Trophoblast cell (in vitro differentiated cells and primary cell): ENCODE measurements at regions not wholly inside any gene's neighbourhood (a gene's known extent, or its start where the extent isn't known, plus 50 kb on each side); places are given as distances from the start of the nearest gene placed in this dataset.
A peak's percentile ranks its signal among the peaks of the same experiment; 100 is the strongest.

Experiments used
- DNase-seq, 2 donors: peaks; one replicate each; pipeline ENCODE4 v3.0.0-alpha.2; 2016
- H2AFZ ChIP-seq: 2 replicates; pipeline ENCODE4 v1.6.1; 2013; ENCODE audit warnings: low read length, moderate library complexity, mild to moderate bottlenecking; ENCODE audit not compliant: insufficient read depth, poor library complexity
- H2AK5ac ChIP-seq: 2 replicates; pipeline ENCODE4 v1.6.1; 2013; ENCODE audit warnings: mild to moderate bottlenecking, low read length
- H2BK120ac ChIP-seq: 2 replicates; pipeline ENCODE4 v1.6.1; 2013; ENCODE audit warnings: low read length, mild to moderate bottlenecking, moderate library complexity; ENCODE audit not compliant: insufficient read depth, poor library complexity
- H2BK12ac ChIP-seq: 2 replicates; pipeline ENCODE4 v1.6.1; 2013; ENCODE audit warnings: mild to moderate bottlenecking, low read length, moderate library complexity
- H2BK5ac ChIP-seq: 2 replicates; pipeline ENCODE4 v1.6.1; 2013; ENCODE audit warnings: low read length, low read depth, moderate library complexity, mild to moderate bottlenecking; ENCODE audit not compliant: poor library complexity
- H3K14ac ChIP-seq: 2 replicates; pipeline ENCODE4 v1.6.1; 2013; ENCODE audit warnings: mild to moderate bottlenecking, low read length
- H3K18ac ChIP-seq: 2 replicates; pipeline ENCODE4 v1.6.1; 2013; ENCODE audit warnings: mild to moderate bottlenecking, low read length
- H3K23ac ChIP-seq: 2 replicates; pipeline ENCODE4 v1.6.1; 2013; ENCODE audit warnings: low read length
- H3K27ac ChIP-seq: 2 replicates; pipeline ENCODE4 v1.5.1; 2013; ENCODE audit warnings: low read depth, mild to moderate bottlenecking, inconsistent platforms, low read length, moderate library complexity
- H3K27me3 ChIP-seq: 2 replicates; pipeline ENCODE4 v1.6.1; 2013; ENCODE audit warnings: inconsistent platforms, mild to moderate bottlenecking, low read length, moderate library complexity; ENCODE audit not compliant: insufficient read depth
- H3K36me3 ChIP-seq, 2 experiments: 1 replicate in 1 of 2; 2 replicates in 1 of 2; pipeline ENCODE4 v1.6.1; 2013; ENCODE audit warnings: low read length in 2 of 2, mild to moderate bottlenecking in 2 of 2, moderate library complexity in 1 of 2; ENCODE audit not compliant: insufficient read depth in 2 of 2, control insufficient read depth in 1 of 2
- H3K4ac ChIP-seq: 2 replicates; pipeline ENCODE4 v1.6.1; 2013; ENCODE audit warnings: low read depth, mild to moderate bottlenecking, low read length, moderate library complexity
- H3K4me1 ChIP-seq, 2 experiments: 1 replicate in 1 of 2; 2 replicates in 1 of 2; pipeline ENCODE4 v1.6.1; 2013; ENCODE audit warnings: low read length in 2 of 2, mild to moderate bottlenecking in 2 of 2, moderate library complexity in 1 of 2; ENCODE audit not compliant: insufficient read depth in 2 of 2, control insufficient read depth in 1 of 2
- H3K4me2 ChIP-seq: 2 replicates; pipeline ENCODE4 v1.6.1; 2013; ENCODE audit warnings: inconsistent platforms, mild to moderate bottlenecking, low read length, moderate library complexity
- H3K4me3 ChIP-seq: 2 replicates; pipeline ENCODE4 v1.5.1; 2013; ENCODE audit warnings: mild to moderate bottlenecking, low read depth, low read length, inconsistent platforms
- H3K79me1 ChIP-seq: one replicate; pipeline ENCODE4 v1.6.1; 2013; ENCODE audit warnings: low read length
- H3K79me2 ChIP-seq: 2 replicates; pipeline ENCODE4 v1.6.1; 2013; ENCODE audit warnings: low read length, mild to moderate bottlenecking; ENCODE audit not compliant: control insufficient read depth, insufficient read depth, poor library complexity
- H3K9ac ChIP-seq: 2 replicates; pipeline ENCODE4 v1.6.1; 2013; ENCODE audit warnings: mild to moderate bottlenecking, low read length
- H3K9me3 ChIP-seq: 2 replicates; pipeline ENCODE4 v1.6.1; 2013; ENCODE audit warnings: low read depth, mild to moderate bottlenecking, control low read depth, inconsistent platforms, low read length; ENCODE audit not compliant: insufficient read depth
- H4K12ac ChIP-seq: 2 replicates; pipeline ENCODE4 v1.6.1; 2013; ENCODE audit warnings: low read depth, mild to moderate bottlenecking, low read length, moderate library complexity
- H4K8ac ChIP-seq: 2 replicates; pipeline ENCODE4 v1.6.1; 2013; ENCODE audit warnings: low read depth, mild to moderate bottlenecking, low read length, moderate library complexity
- H4K91ac ChIP-seq: one replicate; pipeline ENCODE4 v1.6.1; 2013; ENCODE audit warnings: low read depth, mild to moderate bottlenecking, low read length, moderate library complexity
- WGBS: extraction: QIAGEN DNeasy Blood & Tissue Kit; methylation state at CpG from one replicate; pipeline ENCODE4 v1.1.7; 2013; ENCODE audit warnings: missing lambda C conversion rate; ENCODE audit not compliant: insufficient read length, insufficient coverage; ENCODE audit errors: extremely low coverage; 5-methylcytosine and 5-hydroxymethylcytosine counted together

- Histone ChIP-seq H3K9ac (no peak overlapping the region), H3K4me1 (no peaks in the 10 kb centered on the region), H3K79me2 (no peaks in the 10 kb centered on the region), H3K27me3 (no peaks in the 10 kb centered on the region), H3K27ac (no peak overlapping the region), H2BK120ac (no peak overlapping the region), H4K8ac (no peak overlapping the region), H3K4me3 (no peak overlapping the region), H3K18ac (no peak overlapping the region), H3K14ac (no peak overlapping the region), H3K23ac (no peak overlapping the region), H2AFZ (no peak overlapping the region), H3K4ac (no peak overlapping the region), H2BK5ac (no peak overlapping the region), H3K79me1 (no peaks in the 10 kb centered on the region), H2AK5ac (no peak overlapping the region), H4K91ac (no peak overlapping the region), H3K36me3 (no peaks in the 10 kb centered on the region), H3K9me3 (no peaks in the 10 kb centered on the region), H2BK12ac (no peak overlapping the region), H4K12ac (no peak overlapping the region), H3K4me2 (no peak overlapping the region)
- DNase-seq: no peak
- WGBS: no CpG with 5 or more reads among the region's 3 CpGs
These were observed 312.4 kb upstream of the DIPK2B start for GRCh38 chrX:45513042-45513441.

GRCh38 chrX:45508454-45508853 lies 307.8 kb upstream of the DIPK2B start:
- H3K4me3 ChIP-seq: no peak overlapping the region

GRCh38 chrX:45506149-45506730 lies 305.6 kb upstream of the DIPK2B start:
- no peaks in the 10 kb centered on the region for H3K9me3 ChIP-seq
- no peak overlapping the region for H3K18ac ChIP-seq
- no peak overlapping the region for H2AK5ac ChIP-seq
- no peak overlapping the region for H2BK120ac ChIP-seq
- no peak overlapping the region for H3K9ac ChIP-seq
- no peak overlapping the region for H2BK12ac ChIP-seq
- H3K23ac ChIP-seq: no peak overlapping the region
- no peaks in the 10 kb centered on the region for H3K4me1 ChIP-seq
- no peak overlapping the region for H3K14ac ChIP-seq
- no peak overlapping the region for H3K4ac ChIP-seq
- H3K4me3 ChIP-seq: no peak overlapping the region
- no peaks in the 10 kb centered on the region for H3K27me3 ChIP-seq
- peak overlapping the region; percentile 58 for H3K27ac ChIP-seq
- no peak overlapping the region for H3K4me2 ChIP-seq
- no peak for DNase-seq
- WGBS: no CpG with 5 or more reads among the region's 2 CpGs
- H3K79me2 ChIP-seq: no peaks in the 10 kb centered on the region
- H2BK5ac ChIP-seq: peak overlapping the region; percentile 31
- no peak overlapping the region for H4K12ac ChIP-seq
- H3K36me3 ChIP-seq: peaks cover 0 to 2% of the 10 kb centered on the region in 2 experiments
- H4K91ac ChIP-seq: no peak overlapping the region
- no peak overlapping the region for H2AFZ ChIP-seq
- H4K8ac ChIP-seq: no peak overlapping the region
- H3K79me1 ChIP-seq: no peaks in the 10 kb centered on the region

More at GRCh38 chrX:45508454-45508853, 307.8 kb upstream of the DIPK2B start:
- Histone ChIP-seq H3K23ac (no peak overlapping the region), H3K36me3 (peaks cover 0 to 2% of the 10 kb centered on the region in 2 experiments), H2AK5ac (no peak overlapping the region), H3K4me2 (no peak overlapping the region), H3K4ac (no peak overlapping the region), H4K91ac (no peak overlapping the region), H4K8ac (no peak overlapping the region), H3K27ac (no peak overlapping the region), H3K9ac (no peak overlapping the region), H2AFZ (no peak overlapping the region), H3K9me3 (no peaks in the 10 kb centered on the region), H3K4me1 (no peaks in the 10 kb centered on the region), H2BK12ac (peak overlapping the region; percentile 76), H3K79me2 (no peaks in the 10 kb centered on the region), H2BK5ac (no peak overlapping the region), H3K27me3 (no peaks in the 10 kb centered on the region), H4K12ac (no peak overlapping the region), H2BK120ac (no peak overlapping the region), H3K14ac (no peak overlapping the region), H3K18ac (no peak overlapping the region), H3K79me1 (no peaks in the 10 kb centered on the region)
- no CpG with 5 or more reads among the region's 2 CpGs for WGBS
- no peak for DNase-seq

GRCh38 chrX:45505214-45505613 lies 304.5 kb upstream of the DIPK2B start:
- Histone ChIP-seq H2BK5ac (no peak overlapping the region), H3K27me3 (no peaks in the 10 kb centered on the region), H3K4me1 (no peaks in the 10 kb centered on the region), H3K79me2 (no peaks in the 10 kb centered on the region), H2BK12ac (no peak overlapping the region), H3K27ac (no peak overlapping the region), H3K36me3 (peaks cover 0 to 2% of the 10 kb centered on the region in 2 experiments), H2AK5ac (no peak overlapping the region), H3K9ac (no peak overlapping the region), H3K14ac (no peak overlapping the region), H3K4me3 (no peak overlapping the region), H3K23ac (no peak overlapping the region), H4K12ac (no peak overlapping the region), H3K9me3 (no peaks in the 10 kb centered on the region), H4K8ac (no peak overlapping the region), H2BK120ac (no peak overlapping the region), H3K4me2 (no peak overlapping the region), H2AFZ (no peak overlapping the region), H3K4ac (no peak overlapping the region), H4K91ac (no peak overlapping the region), H3K79me1 (no peaks in the 10 kb centered on the region), H3K18ac (no peak overlapping the region)
- DNase-seq: no peak
- WGBS: no CpG with 5 or more reads among the region's 1 CpG
